ENCODE measurements at regions not wholly inside any gene's neighbourhood (a gene's known extent, or its start where the extent isn't known, plus 50 kb on each side); places are given as distances from the start of the nearest gene placed in this dataset.

DNA sequence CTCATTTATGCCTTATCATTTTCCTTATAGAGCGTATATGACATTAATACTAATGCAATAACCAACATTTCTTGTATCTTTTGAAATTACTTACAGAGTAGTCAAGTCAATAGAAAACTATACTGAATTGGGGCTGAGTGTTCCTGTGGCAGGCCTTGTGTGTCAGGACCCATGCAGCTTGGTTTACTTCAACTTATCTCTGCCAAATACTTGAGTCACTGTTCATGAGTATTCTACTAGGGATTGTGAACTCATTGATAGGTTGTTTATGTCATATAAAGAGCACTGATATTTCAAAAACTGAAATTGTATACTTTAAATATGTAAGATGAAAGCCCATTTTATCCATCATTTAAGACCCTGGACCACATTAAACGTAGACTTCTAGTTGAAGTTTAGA, 688.6 kb upstream of the SLITRK1 start:
- Mint-ChIP-seq H3K27me3 (ENCODE audit: low read depth) (no peaks in the 10 kb centered on the region), H3K36me3 (ENCODE audit: insufficient read depth) (no peaks in the 10 kb centered on the region), H3K4me1 (ENCODE audit: low read depth) (no peaks in the 10 kb centered on the region), H3K4me3 (no peak overlapping the region), H3K9me3 (peaks cover 6% of the 10 kb centered on the region)
- no peak for DNase-seq
- no peak for ATAC-seq

- Mint-ChIP-seq H3K9me3 (peaks cover 6% of the 10 kb centered on the region), H3K27me3 (ENCODE audit: low read depth) (no peaks in the 10 kb centered on the region), H3K4me1 (ENCODE audit: low read depth) (no peaks in the 10 kb centered on the region), H3K4me3 (no peak overlapping the region), H3K36me3 (ENCODE audit: insufficient read depth) (no peaks in the 10 kb centered on the region)
- no peak for ATAC-seq
- DNase-seq, result no peak
These were observed 687.1 kb upstream of the SLITRK1 start for GRCh38 chr13:84569366-84569765.

DNA sequence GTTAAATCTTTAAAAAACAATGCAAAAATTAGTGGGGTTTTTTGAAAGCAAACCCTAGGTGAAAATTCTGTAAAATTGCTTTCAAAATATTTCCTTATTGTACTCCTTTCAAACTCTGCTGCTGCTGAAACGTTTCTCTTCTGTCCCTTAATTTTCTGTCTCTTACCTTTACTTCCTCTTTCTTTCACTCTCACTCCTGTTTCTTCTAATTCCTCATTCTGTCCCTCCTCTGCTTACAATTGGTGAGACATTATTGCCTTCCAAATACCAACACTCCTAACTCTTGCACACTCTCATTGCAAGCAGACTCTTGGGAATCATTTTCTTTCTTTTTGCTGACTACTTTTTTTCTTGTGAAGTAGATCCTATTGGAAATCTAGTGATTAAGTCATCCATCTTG, 685.6 kb upstream of the SLITRK1 start:
- Mint-ChIP-seq H3K4me1 (ENCODE audit: low read depth) (no peaks in the 10 kb centered on the region), H3K36me3 (ENCODE audit: insufficient read depth) (no peaks in the 10 kb centered on the region), H3K27me3 (ENCODE audit: low read depth) (no peaks in the 10 kb centered on the region), H3K4me3 (no peak overlapping the region), H3K9me3 (peaks cover 6% of the 10 kb centered on the region)
- no peak for DNase-seq
- ATAC-seq, result no peak

GRCh38 chr13:84566780-84567179, 684.5 kb upstream of the SLITRK1 start:
- H3K4me1 Mint-ChIP-seq (ENCODE audit: low read depth), result no peaks in the 10 kb centered on the region
- no peak for ATAC-seq

GRCh38 chr13:84563611-84564010, 681.3 kb upstream of the SLITRK1 start:
- no peaks in the 10 kb centered on the region for H3K36me3 Mint-ChIP-seq (ENCODE audit: insufficient read depth)
- no peaks in the 10 kb centered on the region for H3K27me3 Mint-ChIP-seq (ENCODE audit: low read depth)
- DNase-seq, result no peak
- no peak for ATAC-seq
- no peaks in the 10 kb centered on the region for H3K4me1 Mint-ChIP-seq (ENCODE audit: low read depth)
- H3K4me3 Mint-ChIP-seq, result no peak overlapping the region
- peaks cover 10% of the 10 kb centered on the region for H3K9me3 Mint-ChIP-seq

More at GRCh38 chr13:84566780-84567179, 684.5 kb upstream of the SLITRK1 start:
- no peak for DNase-seq
- Mint-ChIP-seq H3K9me3 (peaks cover 6% of the 10 kb centered on the region), H3K4me3 (no peak overlapping the region), H3K36me3 (ENCODE audit: insufficient read depth) (no peaks in the 10 kb centered on the region), H3K27me3 (ENCODE audit: low read depth) (no peaks in the 10 kb centered on the region)

- no peak for ATAC-seq
- Mint-ChIP-seq H3K27me3 (ENCODE audit: low read depth) (no peaks in the 10 kb centered on the region), H3K4me3 (no peak overlapping the region), H3K9me3 (peaks cover 6% of the 10 kb centered on the region), H3K4me1 (ENCODE audit: low read depth) (no peaks in the 10 kb centered on the region), H3K36me3 (ENCODE audit: insufficient read depth) (no peaks in the 10 kb centered on the region)
- no peak for DNase-seq
These were observed 671.0 kb upstream of the SLITRK1 start for GRCh38 chr13:84553227-84553626.

GRCh38 chr13:84543962-84544361, 661.7 kb upstream of the SLITRK1 start:
- Mint-ChIP-seq H3K27me3 (ENCODE audit: low read depth) (no peaks in the 10 kb centered on the region), H3K9me3 (peaks cover 5% of the 10 kb centered on the region), H3K4me1 (ENCODE audit: low read depth) (no peaks in the 10 kb centered on the region), H3K36me3 (ENCODE audit: insufficient read depth) (no peaks in the 10 kb centered on the region), H3K4me3 (no peak overlapping the region)
- DNase-seq, result no peak
- no peak for ATAC-seq

GRCh38 chr13:84542348-84542747, 660.1 kb upstream of the SLITRK1 start:
- ATAC-seq, result no peak
- Mint-ChIP-seq H3K27me3 (ENCODE audit: low read depth) (no peaks in the 10 kb centered on the region), H3K36me3 (ENCODE audit: insufficient read depth) (no peaks in the 10 kb centered on the region), H3K4me1 (ENCODE audit: low read depth) (no peaks in the 10 kb centered on the region), H3K4me3 (no peak overlapping the region), H3K9me3 (peaks cover 5% of the 10 kb centered on the region)
- no peak for DNase-seq

DNA sequence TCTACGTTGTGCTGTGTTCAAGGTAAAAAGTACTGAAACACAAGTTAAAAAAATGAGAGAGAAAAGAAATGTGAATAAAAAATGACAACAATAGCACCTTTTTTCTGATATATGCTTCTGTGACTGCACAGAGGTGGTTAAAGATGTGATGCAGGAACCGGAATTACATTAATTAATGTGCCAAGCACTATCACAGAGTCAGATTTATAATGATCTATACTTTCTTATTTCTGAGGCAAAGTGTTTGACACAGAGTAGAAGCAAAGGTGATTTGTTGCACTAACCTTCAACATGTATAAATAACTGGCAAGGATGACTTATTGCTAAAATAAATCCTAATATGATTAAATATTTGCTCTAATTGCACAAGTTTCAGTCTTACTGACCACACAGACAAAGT, 654.6 kb upstream of the SLITRK1 start:
- Mint-ChIP-seq H3K4me1 (ENCODE audit: low read depth) (no peaks in the 10 kb centered on the region), H3K27me3 (ENCODE audit: low read depth) (no peaks in the 10 kb centered on the region), H3K36me3 (ENCODE audit: insufficient read depth) (no peaks in the 10 kb centered on the region), H3K9me3 (peaks cover 4% of the 10 kb centered on the region), H3K4me3 (no peak overlapping the region)
- ATAC-seq, result no peak
- DNase-seq, result no peak

DNA sequence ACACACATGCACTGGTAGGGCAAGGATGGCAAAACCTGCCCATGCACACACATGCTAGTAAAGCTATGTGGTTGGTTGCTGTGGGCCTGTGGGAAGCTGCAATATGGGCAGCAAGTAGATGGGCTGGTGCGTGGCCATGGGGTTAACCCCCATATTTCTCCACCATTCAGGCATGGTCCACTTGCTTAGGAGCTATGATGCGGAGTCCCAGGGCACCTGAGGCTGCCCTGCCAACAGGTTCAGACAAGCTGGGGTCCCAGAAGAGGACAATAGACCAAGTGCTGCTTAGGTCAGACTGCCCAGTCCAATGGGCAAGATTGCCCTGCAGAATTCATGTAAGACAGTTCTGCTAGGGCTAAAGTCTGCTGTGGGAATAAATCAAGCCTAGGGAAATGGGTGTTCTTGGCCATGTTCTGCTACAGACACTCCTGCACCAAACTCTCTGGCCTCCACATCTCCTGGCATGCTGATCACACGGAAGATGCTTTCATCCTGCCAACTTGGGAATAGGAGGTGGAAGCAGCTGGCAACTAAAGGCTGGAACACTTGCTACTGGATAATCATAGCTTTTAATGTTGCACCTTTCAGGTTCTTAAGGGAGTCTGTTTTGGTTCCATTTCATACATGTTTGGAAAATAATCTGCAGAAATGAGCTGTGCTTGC, 646.3 kb upstream of the SLITRK1 start:
- Mint-ChIP-seq H3K27me3 (ENCODE audit: low read depth) (no peaks in the 10 kb centered on the region), H3K4me3 (no peak overlapping the region), H3K36me3 (ENCODE audit: insufficient read depth) (no peaks in the 10 kb centered on the region), H3K4me1 (ENCODE audit: low read depth) (no peaks in the 10 kb centered on the region), H3K9me3 (no peaks in the 10 kb centered on the region)
- ATAC-seq, result peak in 1 of 2 donors; percentile 18
- no peak for DNase-seq

GRCh38 chr13:84525865-84526264, 643.6 kb upstream of the SLITRK1 start:
- Mint-ChIP-seq H3K36me3 (ENCODE audit: insufficient read depth) (no peaks in the 10 kb centered on the region), H3K9me3 (peaks cover 3% of the 10 kb centered on the region), H3K4me1 (ENCODE audit: low read depth) (no peaks in the 10 kb centered on the region), H3K27me3 (ENCODE audit: low read depth) (no peaks in the 10 kb centered on the region), H3K4me3 (no peak overlapping the region)
- no peak for ATAC-seq
- DNase-seq, result no peak

GRCh38 chr13:84524586-84524985, 642.3 kb upstream of the SLITRK1 start:
- ATAC-seq, result no peak
- Mint-ChIP-seq H3K9me3 (peaks cover 5% of the 10 kb centered on the region), H3K4me1 (ENCODE audit: low read depth) (no peaks in the 10 kb centered on the region), H3K27me3 (ENCODE audit: low read depth) (no peaks in the 10 kb centered on the region), H3K4me3 (no peak overlapping the region), H3K36me3 (ENCODE audit: insufficient read depth) (no peaks in the 10 kb centered on the region)
- no peak for DNase-seq

GRCh38 chr13:84500016-84500415, 617.7 kb upstream of the SLITRK1 start:
- Mint-ChIP-seq H3K9me3 (peaks cover 9% of the 10 kb centered on the region), H3K27me3 (ENCODE audit: low read depth) (no peaks in the 10 kb centered on the region), H3K4me3 (no peak overlapping the region)

GRCh38 chr13:84497613-84498012, 615.3 kb upstream of the SLITRK1 start:
- Mint-ChIP-seq H3K9me3 (peaks cover 5% of the 10 kb centered on the region), H3K4me3 (no peak overlapping the region), H3K4me1 (ENCODE audit: low read depth) (no peaks in the 10 kb centered on the region), H3K36me3 (ENCODE audit: insufficient read depth) (no peaks in the 10 kb centered on the region), H3K27me3 (ENCODE audit: low read depth) (no peaks in the 10 kb centered on the region)
- DNase-seq, result no peak
- no peak for ATAC-seq

More at GRCh38 chr13:84500016-84500415, 617.7 kb upstream of the SLITRK1 start:
- DNase-seq (no peak), ATAC-seq (no peak)
- Mint-ChIP-seq H3K4me1 (ENCODE audit: low read depth) (no peaks in the 10 kb centered on the region), H3K36me3 (ENCODE audit: insufficient read depth) (no peaks in the 10 kb centered on the region)

DNA sequence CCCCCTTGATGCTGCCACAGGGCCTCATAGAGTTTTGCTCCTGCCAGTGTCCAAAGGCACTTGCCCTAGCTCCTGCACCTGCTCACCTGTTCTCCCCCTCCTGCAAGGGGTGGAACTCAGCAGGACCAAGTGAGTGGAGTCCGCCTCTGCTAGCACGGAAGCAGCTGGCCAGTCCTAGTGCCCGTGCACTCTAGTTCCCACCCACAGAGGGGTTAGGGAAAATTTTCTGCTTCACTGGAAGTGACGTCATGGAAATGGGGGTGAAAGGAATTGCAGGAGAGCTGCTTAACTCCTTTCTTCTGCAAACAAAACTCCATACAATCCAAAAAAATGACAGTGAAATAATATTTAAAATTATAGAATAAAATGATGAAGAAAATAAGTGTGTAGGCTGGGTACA, 609.7 kb upstream of the SLITRK1 start:
- DNase-seq (no peak), ATAC-seq (no peak)
- Mint-ChIP-seq H3K36me3 (ENCODE audit: insufficient read depth) (no peaks in the 10 kb centered on the region), H3K9me3 (no peaks in the 10 kb centered on the region), H3K27me3 (ENCODE audit: low read depth) (no peaks in the 10 kb centered on the region), H3K4me1 (ENCODE audit: low read depth) (no peaks in the 10 kb centered on the region), H3K4me3 (no peak overlapping the region)

- ATAC-seq (no peak), DNase-seq (no peak)
- Mint-ChIP-seq H3K36me3 (ENCODE audit: insufficient read depth) (no peaks in the 10 kb centered on the region), H3K4me1 (ENCODE audit: low read depth) (no peaks in the 10 kb centered on the region), H3K4me3 (no peak overlapping the region), H3K27me3 (ENCODE audit: low read depth) (no peaks in the 10 kb centered on the region), H3K9me3 (no peaks in the 10 kb centered on the region)
These were observed 605.5 kb upstream of the SLITRK1 start for GRCh38 chr13:84487752-84488151.

All from activated T-cell treated with anti-CD3 and anti-CD28 coated beads, Interleukin-2, amount 50 U/mL, for 4 hours (primary cell).